Body of pancreas (tissue), 4 donors: ENCODE measurements at regions not wholly inside any gene's neighbourhood (a gene's known extent, or its start where the extent isn't known, plus 50 kb on each side); places are given as distances from the start of the nearest gene placed in this dataset.

Experiments
- CTCF ChIP-seq, 7 experiments: fragments of 450-650 bp in 4 of 7; fragments of 200-600 bp in 3 of 7; sonication (generic) in 3 of 7; IDR thresholded peaks; one replicate each; pipeline ENCODE4 v1.5.1; 2016 to 2019; ENCODE audit warnings: antibody characterized with exemption in 7 of 7
- POLR2A ChIP-seq, 3 donors: fragments of 450-650 bp; IDR thresholded peaks; one replicate each; pipeline ENCODE4 v1.6.1; 2016; ENCODE audit warnings: antibody characterized with exemption in 3 of 3, mild to moderate bottlenecking in 2 of 3

- TF ChIP-seq POLR2A (IDR thresholded peaks at IDR 0.05) (no peak), CTCF (IDR thresholded peaks at IDR 0.05) (no peak)
These were observed 225.1 kb downstream of the TFEC start for GRCh38 chr7:115805458-115805857.
